ENCODE measurements at regions not wholly inside any gene's neighbourhood (a gene's known extent, or its start where the extent isn't known, plus 50 kb on each side); places are given as distances from the start of the nearest gene placed in this dataset.
A peak's percentile ranks its signal among the peaks of the same experiment; 100 is the strongest.

GRCh38 chr3:141431411-141432378 is 55.1 kb upstream of the RASA2 start (continued):
- TF ChIP-seq ZKSCAN8 (CRISPR knock-in tag; IDR thresholded peaks at IDR 0.05; ENCODE audit: borderline replicate concordance) (0 out of 2 replicates have a peak, but pooled peaks have one; percentile 11), ATF2 (CRISPR knock-in tag; IDR thresholded peaks at IDR 0.05) (peak; percentile 84), ELF3 (CRISPR knock-in tag; IDR thresholded peaks at IDR 0.05) (peak; percentile 54; the same call in 1 of the 2 replicates), SAP130 (CRISPR knock-in tag; IDR thresholded peaks at IDR 0.05; ENCODE audit: low read depth) (peak; percentile 89), ZEB1 (IDR thresholded peaks at IDR 0.05; ENCODE audit: insufficient replicate concordance, low read depth) (peak; percentile 87), DR1 (CRISPR knock-in tag; IDR thresholded peaks at IDR 0.05) (no peak), HNRNPUL1 (IDR thresholded peaks at IDR 0.05; ENCODE audit: low read depth, low read length) (no peak), TCF7 (IDR thresholded peaks at IDR 0.05; ENCODE audit: low read depth) (peak; percentile 86), MAFG (CRISPR knock-in tag; IDR thresholded peaks at IDR 0.05) (no peak), ZBTB21 (CRISPR knock-in tag; IDR thresholded peaks at IDR 0.05) (peak; percentile 78), ZHX1 (CRISPR knock-in tag; IDR thresholded peaks at IDR 0.05; ENCODE audit: low read depth) (peak; percentile 26; the same call in 1 of the 2 replicates), MXI1 (IDR thresholded peaks at IDR 0.05; ENCODE audit: borderline replicate concordance, low read depth, low read length) (0 out of 3 replicates have a peak, but pooled peaks have one; percentile 45), KAT7 (CRISPR knock-in tag; IDR thresholded peaks at IDR 0.05; ENCODE audit: borderline replicate concordance) (0 out of 2 replicates have a peak, but pooled peaks have one; percentile 57), HNF1A (IDR thresholded peaks at IDR 0.05; ENCODE audit: low read depth) (peak; percentile 59), HNF1A (CRISPR knock-in tag; IDR thresholded peaks at IDR 0.05; ENCODE audit: borderline replicate concordance) (peak; percentile 57; the same call in 1 of the 2 replicates), ZNF670 (CRISPR knock-in tag; IDR thresholded peaks at IDR 0.05; ENCODE audit: borderline replicate concordance) (0 out of 2 replicates have a peak, but pooled peaks have one; percentile 25), ZFY (CRISPR knock-in tag; IDR thresholded peaks at IDR 0.05) (peak; percentile 78), ZSCAN9 (CRISPR knock-in tag; IDR thresholded peaks at IDR 0.05; ENCODE audit: borderline replicate concordance) (no peak; the same call in 1 of the 2 replicates), RFXAP (CRISPR knock-in tag; IDR thresholded peaks at IDR 0.05; ENCODE audit: borderline replicate concordance) (peak; percentile 76), YEATS4 (CRISPR knock-in tag; IDR thresholded peaks at IDR 0.05; ENCODE audit: borderline replicate concordance) (peak; percentile 79; the same call in 1 of the 2 replicates), CREB1 (IDR thresholded peaks at IDR 0.05) (peak; percentile 87), CREB1 (CRISPR knock-in tag; IDR thresholded peaks at IDR 0.05) (peak; percentile 83), DMAP1 (CRISPR knock-in tag; IDR thresholded peaks at IDR 0.05) (peak; percentile 73)

Data from HepG2 (cell line).